Progenitor cell of endocrine pancreas (in vitro differentiated cells): ENCODE measurements at regions not wholly inside any gene's neighbourhood (a gene's known extent, or its start where the extent isn't known, plus 50 kb on each side); places are given as distances from the start of the nearest gene placed in this dataset.

Source experiments
- DNase-seq: peaks from one replicate; pipeline ENCODE4 v3.0.0; 2021; ENCODE audit warnings: low spot score; ENCODE audit not compliant: unreplicated experiment
- H3K27ac Mint-ChIP-seq: 2 replicates; pipeline ENCODE4 v1.8.0; 2021; ENCODE audit warnings: mild to moderate bottlenecking, moderate library complexity, mixed read lengths
- H3K27me3 Mint-ChIP-seq: 2 replicates; pipeline ENCODE4 v1.8.0; 2021; ENCODE audit warnings: mixed read lengths
- H3K36me3 Mint-ChIP-seq: 2 replicates; pipeline ENCODE4 v1.8.0; 2022; ENCODE audit warnings: mixed read lengths; ENCODE audit not compliant: insufficient read depth
- H3K4me1 Mint-ChIP-seq: 2 replicates; pipeline ENCODE4 v1.8.0; 2021; ENCODE audit warnings: low read depth, mixed read lengths
- H3K4me3 Mint-ChIP-seq: 2 replicates; pipeline ENCODE4 v1.8.0; 2021; ENCODE audit warnings: low read depth, mild to moderate bottlenecking, moderate library complexity, mixed read lengths
- H3K9me3 Mint-ChIP-seq: 2 replicates; pipeline ENCODE4 v1.8.0; 2021; ENCODE audit warnings: low read depth, mixed read lengths
- TF ChIP-seq, protein P1 (sequence below): fragments of 200-600 bp; sonication (generic); IDR thresholded peaks from one replicate; pipeline ENCODE4 v1.5.0; 2021; ENCODE audit warnings: antibody characterized with exemption, mild to moderate bottlenecking; ENCODE audit not compliant: unreplicated experiment

DNA sequence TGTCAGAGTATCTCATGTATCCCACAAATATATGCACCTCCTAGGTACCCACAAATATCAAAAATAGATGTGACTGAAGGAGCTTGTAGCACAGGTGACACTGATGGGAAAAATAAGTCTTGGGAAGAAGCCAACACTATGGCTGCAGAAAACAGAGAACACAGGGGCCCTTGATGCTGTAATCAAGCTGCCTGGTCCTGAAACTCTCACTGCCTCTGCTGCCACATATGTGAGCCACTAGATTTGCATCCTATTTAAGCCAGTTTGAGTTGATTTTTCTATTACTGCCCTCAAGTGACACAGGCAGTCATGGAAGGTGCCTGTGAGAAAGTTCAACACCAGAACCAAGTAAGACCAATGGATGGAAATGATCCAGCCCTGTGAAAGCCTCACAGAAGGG is 720.8 kb downstream of the UQCRFS1 start:
- TF ChIP-seq, protein P1, sequence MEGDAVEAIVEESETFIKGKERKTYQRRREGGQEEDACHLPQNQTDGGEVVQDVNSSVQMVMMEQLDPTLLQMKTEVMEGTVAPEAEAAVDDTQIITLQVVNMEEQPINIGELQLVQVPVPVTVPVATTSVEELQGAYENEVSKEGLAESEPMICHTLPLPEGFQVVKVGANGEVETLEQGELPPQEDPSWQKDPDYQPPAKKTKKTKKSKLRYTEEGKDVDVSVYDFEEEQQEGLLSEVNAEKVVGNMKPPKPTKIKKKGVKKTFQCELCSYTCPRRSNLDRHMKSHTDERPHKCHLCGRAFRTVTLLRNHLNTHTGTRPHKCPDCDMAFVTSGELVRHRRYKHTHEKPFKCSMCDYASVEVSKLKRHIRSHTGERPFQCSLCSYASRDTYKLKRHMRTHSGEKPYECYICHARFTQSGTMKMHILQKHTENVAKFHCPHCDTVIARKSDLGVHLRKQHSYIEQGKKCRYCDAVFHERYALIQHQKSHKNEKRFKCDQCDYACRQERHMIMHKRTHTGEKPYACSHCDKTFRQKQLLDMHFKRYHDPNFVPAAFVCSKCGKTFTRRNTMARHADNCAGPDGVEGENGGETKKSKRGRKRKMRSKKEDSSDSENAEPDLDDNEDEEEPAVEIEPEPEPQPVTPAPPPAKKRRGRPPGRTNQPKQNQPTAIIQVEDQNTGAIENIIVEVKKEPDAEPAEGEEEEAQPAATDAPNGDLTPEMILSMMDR, result no peak
- H3K27me3 Mint-ChIP-seq, result peaks cover 17% of the 10 kb centered on the region
- DNase-seq, result no peak
- H3K4me1 Mint-ChIP-seq, result peaks cover 4% of the 10 kb centered on the region
- H3K27ac Mint-ChIP-seq, result no peak overlapping the region
- H3K4me3 Mint-ChIP-seq, result no peak overlapping the region
- H3K36me3 Mint-ChIP-seq, result no peaks in the 10 kb centered on the region
- no peaks in the 10 kb centered on the region for H3K9me3 Mint-ChIP-seq

DNA sequence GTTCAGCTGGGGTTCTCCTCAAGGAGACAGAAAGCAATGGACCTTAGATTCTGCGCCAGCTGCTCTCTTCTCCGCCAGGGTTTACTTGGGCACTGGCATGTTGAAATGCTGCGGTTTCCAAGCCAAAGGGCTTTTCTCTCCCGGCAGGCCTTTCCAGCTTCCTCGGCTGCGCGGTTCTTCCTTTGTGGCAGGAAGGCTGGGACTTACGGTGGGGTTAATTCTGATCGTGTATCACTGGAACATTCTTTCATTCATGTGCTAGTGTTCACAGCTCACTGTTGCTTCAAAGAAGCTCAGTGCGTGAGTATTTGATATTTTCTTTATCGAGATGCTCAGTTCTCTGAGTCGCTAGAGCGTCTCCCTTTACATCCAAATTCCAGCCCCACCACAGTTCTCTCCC is 723.2 kb downstream of the UQCRFS1 start:
- peaks cover 17% of the 10 kb centered on the region for H3K27me3 Mint-ChIP-seq
- no peak for DNase-seq
- no peaks in the 10 kb centered on the region for H3K36me3 Mint-ChIP-seq
- H3K4me3 Mint-ChIP-seq, result no peak overlapping the region
- no peak overlapping the region for H3K27ac Mint-ChIP-seq
- TF ChIP-seq, protein P1, result no peak
- no peaks in the 10 kb centered on the region for H3K9me3 Mint-ChIP-seq
- H3K4me1 Mint-ChIP-seq, result peaks cover 4% of the 10 kb centered on the region

DNA sequence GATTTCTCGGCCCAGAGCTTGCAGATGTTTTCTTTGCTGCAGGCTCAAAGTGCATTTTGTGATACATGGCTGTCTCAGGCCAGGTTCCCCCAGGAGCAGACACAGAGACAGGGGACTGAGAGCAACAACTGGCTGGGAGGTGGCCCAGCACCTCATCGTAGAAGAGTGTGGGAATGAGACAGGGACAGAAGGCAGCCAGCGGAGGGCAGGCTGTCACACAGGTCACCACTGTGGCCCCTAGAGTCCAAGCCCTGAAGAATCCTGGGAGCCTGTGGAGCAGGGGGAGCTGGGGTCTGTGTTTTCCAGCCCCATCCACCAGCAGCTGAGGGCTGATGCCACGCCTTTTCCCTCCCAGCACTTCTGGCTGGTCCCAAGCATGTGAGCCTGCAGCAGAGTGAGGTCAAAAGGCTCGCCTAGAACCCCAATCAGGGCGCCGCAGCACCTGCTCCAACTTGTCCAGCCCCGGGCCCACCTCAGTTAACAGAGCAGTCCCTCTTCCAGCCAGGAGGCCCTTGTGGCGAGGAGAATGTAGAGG is 723.8 kb downstream of the UQCRFS1 start:
- Mint-ChIP-seq H3K27me3 (peaks cover 17% of the 10 kb centered on the region), H3K27ac (no peak overlapping the region), H3K36me3 (no peaks in the 10 kb centered on the region), H3K9me3 (no peaks in the 10 kb centered on the region), H3K4me1 (peaks cover 2% of the 10 kb centered on the region), H3K4me3 (no peak overlapping the region)
- DNase-seq, result no peak
- TF ChIP-seq, protein P1, result no peak

DNA sequence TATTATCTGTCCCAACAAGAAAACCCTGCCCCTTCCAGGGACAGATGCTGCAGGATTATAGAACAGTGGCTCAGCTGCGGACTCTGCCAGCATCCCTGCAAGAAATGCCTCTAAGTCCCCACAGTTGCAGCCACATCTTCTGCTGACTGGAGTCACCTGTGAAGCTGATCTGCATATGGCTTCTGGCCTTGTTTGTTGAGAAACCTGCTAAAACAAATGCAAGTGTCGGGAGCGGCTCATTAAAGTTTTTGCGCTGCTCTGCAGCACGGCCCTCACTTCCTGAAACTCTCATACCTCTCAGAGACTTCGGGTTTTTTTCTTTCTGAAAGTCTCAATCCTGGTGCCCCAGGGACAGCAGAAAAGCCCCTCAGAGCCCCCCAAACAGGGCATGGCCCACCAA is 725.0 kb downstream of the UQCRFS1 start:
- no peak for DNase-seq
- Mint-ChIP-seq H3K27ac (no peak overlapping the region), H3K36me3 (no peaks in the 10 kb centered on the region), H3K27me3 (peaks cover 13% of the 10 kb centered on the region), H3K4me3 (no peak overlapping the region), H3K4me1 (no peaks in the 10 kb centered on the region), H3K9me3 (no peaks in the 10 kb centered on the region)
- TF ChIP-seq, protein P1, result no peak

DNA sequence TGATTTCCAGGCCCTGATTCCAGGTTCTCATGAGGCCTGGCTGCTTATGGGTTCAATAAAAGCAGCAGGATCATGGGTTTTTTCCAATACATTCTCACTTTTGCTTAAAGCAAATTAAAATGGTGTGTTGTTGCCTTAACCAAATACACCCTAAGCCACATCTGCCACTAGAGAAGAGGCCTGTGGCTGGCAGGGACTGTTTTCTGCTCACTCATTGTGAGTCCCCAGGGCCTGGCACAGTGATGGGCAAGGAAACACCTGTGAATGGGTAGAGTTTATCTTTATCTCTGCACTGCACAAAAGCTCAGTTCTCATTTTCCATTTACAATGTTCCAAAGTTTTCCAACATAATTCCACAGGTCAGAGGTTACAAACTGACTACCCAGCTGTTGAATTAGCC is 726.0 kb downstream of the UQCRFS1 start:
- H3K4me3 Mint-ChIP-seq, result no peak overlapping the region
- H3K4me1 Mint-ChIP-seq, result no peaks in the 10 kb centered on the region
- no peak for DNase-seq
- H3K27me3 Mint-ChIP-seq, result peaks cover 7% of the 10 kb centered on the region
- H3K9me3 Mint-ChIP-seq, result no peaks in the 10 kb centered on the region
- TF ChIP-seq, protein P1, result no peak
- no peak overlapping the region for H3K27ac Mint-ChIP-seq
- no peaks in the 10 kb centered on the region for H3K36me3 Mint-ChIP-seq
